Pancreas (tissue), 10 donors: ENCODE measurements at regions not wholly inside any gene's neighbourhood (a gene's known extent, or its start where the extent isn't known, plus 50 kb on each side); places are given as distances from the start of the nearest gene placed in this dataset.

Experiments used
- ATAC-seq, 4 donors: fragments of 200-7000 bp; cut with Tn5 transposase; one replicate each; pipeline versions ENCODE4 v1.8.0 to v1.9.1; 2020; ENCODE audit warnings: mild to moderate bottlenecking in 4 of 4, moderate library complexity in 4 of 4
- DNase-seq, 6 donors: peaks; one replicate each; pipeline ENCODE4 v3.0.0-alpha.2; 2020
- FAIRE-seq: peaks from 2 replicates; lab custom pipeline; 2012; peaks lifted over from hg19 to GRCh38; lab: Jason Lieb, UNC
- H3K27ac ChIP-seq, 4 donors: fragments of 200-600 bp; sonication (generic); 1 replicate in 3 of 4; 2 replicates in 1 of 4; pipeline versions ENCODE4 v1.5.0 to v1.8.0; 2020
- H3K27me3 ChIP-seq, 4 donors: fragments of 200-600 bp; one replicate each; pipeline ENCODE4 v1.8.0; 2021
- H3K36me3 ChIP-seq, 3 donors: fragments of 200-600 bp; sonication (generic) in 1 of 3; one replicate each; pipeline versions ENCODE4 v1.5.0 to v1.8.0; 2020 to 2021
- H3K4me1 ChIP-seq, 3 donors: fragments of 200-600 bp; one replicate each; pipeline ENCODE4 v1.8.0; 2021
- H3K4me3 ChIP-seq, 4 donors: fragments of 200-600 bp; sonication (generic) in 2 of 4; one replicate each; pipeline versions ENCODE4 v1.5.0 to v1.8.0; 2020 to 2021
- H3K9me3 ChIP-seq, 4 donors: fragments of 200-600 bp; one replicate each; pipeline ENCODE4 v1.8.0; 2021
- CTCF ChIP-seq, 4 donors: fragments of 200-600 bp; sonication (generic) in 3 of 4; IDR thresholded peaks; one replicate each; pipeline versions ENCODE4 v1.5.0 to v1.8.0; 2021; ENCODE audit warnings: antibody characterized with exemption in 4 of 4
- WGBS, 2 donors: extraction: QIAGEN DNeasy Blood & Tissue Kit; methylation state at CpG; one replicate each; pipeline ENCODE4 v1.1.7; 2013; 5-methylcytosine and 5-hydroxymethylcytosine counted together
- intact Hi-C, 3 donors: fragments of 100-400 bp; cut with DNase I; formaldehyde crosslinking; loops; one replicate each; pipeline versions ENCODE4 v1.11.1 to v1.14.2; 2022
- donor health status: healthy with polysubstance abuse.
- donor health status: DM: no; HTN: no; CAD: no; lungs with moderate emphysema.
- donor health status: DM: no; HTN: no; CAD: no.
- donor health status: control.
- donor health status: control.
- donor health status: Bipolar disorder and iron deficiency.
- donor health status: DM: yes; HTN: yes; CAD: no.
- donor health status: DM: no; HTN: no; CAD: no.
- donor health status: DM: no; HTN: no; CAD: no.
- donor health status: DM: yes; HTN: yes; CAD: no.

- no peaks in the 10 kb centered on the region for H3K27me3 ChIP-seq
- no peak for FAIRE-seq
- H3K36me3 ChIP-seq = no peaks in the 10 kb centered on the region
- H3K9me3 ChIP-seq = no peaks in the 10 kb centered on the region
- no peak overlapping the region for H3K27ac ChIP-seq
- TF ChIP-seq CTCF (IDR thresholded peaks at IDR 0.05) = no peak
- no peak for ATAC-seq
- 70 to 76% methylated on average over 4 of the region's 4 CpGs for WGBS, 2 donors
- no peak for DNase-seq
- no peak overlapping the region for H3K4me3 ChIP-seq
- H3K4me1 ChIP-seq = no peaks in the 10 kb centered on the region
- intact Hi-C loops = no loop called here
These were observed 357.8 kb downstream of the NFIB start for GRCh38 chr9:13956107-13956506.

- Histone ChIP-seq H3K36me3 (no peaks in the 10 kb centered on the region), H3K4me1 (no peaks in the 10 kb centered on the region), H3K27me3 (no peaks in the 10 kb centered on the region), H3K4me3 (no peak overlapping the region), H3K9me3 (no peaks in the 10 kb centered on the region), H3K27ac (no peak overlapping the region)
- intact Hi-C loops = no loop called here
- ATAC-seq (no peak), DNase-seq (no peak), FAIRE-seq (no peak)
- TF ChIP-seq CTCF (IDR thresholded peaks at IDR 0.05) = no peak
- WGBS, 2 donors = 71 to 76% methylated on average over 6 of the region's 6 CpGs
These were observed 361.0 kb downstream of the NFIB start for GRCh38 chr9:13952906-13953305.

DNA sequence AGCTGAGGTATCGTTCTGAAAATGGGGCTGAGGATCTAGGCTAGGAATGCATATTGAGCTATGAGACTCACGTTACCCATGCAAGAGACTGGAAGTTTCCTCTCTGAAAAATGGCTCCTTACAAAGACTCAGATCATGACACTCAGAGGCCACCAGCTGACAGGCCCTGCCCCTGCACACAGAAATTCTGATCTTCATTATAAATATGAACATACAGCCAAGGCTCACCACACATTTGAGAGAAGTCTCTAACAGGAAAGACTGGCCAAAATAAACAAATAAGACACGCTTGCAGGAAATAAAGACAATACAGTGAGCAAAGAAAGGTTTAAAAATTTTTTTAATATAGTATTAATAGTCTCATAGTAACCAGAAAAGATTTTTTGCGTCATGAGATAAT, 365.9 kb downstream of the NFIB start:
- Histone ChIP-seq H3K36me3 (no peaks in the 10 kb centered on the region), H3K27ac (no peak overlapping the region), H3K9me3 (no peaks in the 10 kb centered on the region), H3K27me3 (no peaks in the 10 kb centered on the region), H3K4me1 (no peaks in the 10 kb centered on the region), H3K4me3 (no peak overlapping the region)
- intact Hi-C loops = no loop called here
- no peak for DNase-seq
- no peak for ATAC-seq
- no peak for FAIRE-seq
- TF ChIP-seq CTCF (IDR thresholded peaks at IDR 0.05) = no peak
- 76 to 83% methylated on average over 4 of the region's 4 CpGs for WGBS, 2 donors

- FAIRE-seq (no peak), DNase-seq (no peak), ATAC-seq (no peak)
- TF ChIP-seq CTCF (IDR thresholded peaks at IDR 0.05) = no peak
- Histone ChIP-seq H3K4me3 (no peak overlapping the region), H3K27me3 (no peaks in the 10 kb centered on the region), H3K4me1 (peaks cover 4 to 14% (median 11%) of the 10 kb centered on the region in 3 donors), H3K36me3 (no peaks in the 10 kb centered on the region), H3K9me3 (no peaks in the 10 kb centered on the region), H3K27ac (no peak overlapping the region)
- intact Hi-C loops = no loop called here
These were observed 370.8 kb downstream of the NFIB start for GRCh38 chr9:13943176-13943575.

DNA sequence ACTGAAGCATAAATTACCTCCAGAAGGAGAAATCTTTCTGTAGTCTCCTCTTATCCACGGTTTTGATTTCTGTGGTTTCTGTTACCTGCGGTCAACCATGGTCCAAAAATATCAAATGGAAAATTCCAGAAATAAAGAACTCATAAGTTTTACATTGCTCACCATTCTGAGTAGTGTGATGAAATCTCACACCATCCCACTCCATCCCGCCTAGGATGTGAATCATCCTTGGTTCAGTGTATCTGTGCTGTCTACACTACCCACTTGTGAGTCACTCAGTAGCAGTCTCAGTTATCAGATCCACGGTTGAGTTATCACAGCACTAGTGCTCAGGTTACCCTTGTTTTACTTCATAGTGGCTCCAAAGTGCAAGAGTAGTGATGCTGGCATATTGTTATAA, 371.2 kb downstream of the NFIB start:
- no peak for TF ChIP-seq CTCF (IDR thresholded peaks at IDR 0.05)
- FAIRE-seq (no peak), ATAC-seq (peak in 2 of 4 donors; percentile 56 to 72), DNase-seq (no peak)
- Histone ChIP-seq H3K9me3 (no peaks in the 10 kb centered on the region), H3K27ac (no peak overlapping the region), H3K4me3 (no peak overlapping the region), H3K36me3 (no peaks in the 10 kb centered on the region), H3K4me1 (peaks cover 4 to 14% (median 11%) of the 10 kb centered on the region in 3 donors), H3K27me3 (no peaks in the 10 kb centered on the region)
- intact Hi-C loops = no loop called here
- 72 to 86% methylated on average over 4 of the region's 4 CpGs for WGBS, 2 donors
